Islet precursor cell (in vitro differentiated cells): ENCODE measurements at regions not wholly inside any gene's neighbourhood (a gene's known extent, or its start where the extent isn't known, plus 50 kb on each side); places are given as distances from the start of the nearest gene placed in this dataset.
A peak's percentile ranks its signal among the peaks of the same experiment; 100 is the strongest.

Experiments used
- DNase-seq: peaks from one replicate; pipeline ENCODE4 v3.0.0-alpha.2; 2018

- DNase-seq = no peak
Observed at GRCh38 chr10:55485827-55486226, 684.8 kb upstream of the PCDH15 start.

- DNase-seq = no peak
Observed at GRCh38 chr10:55476129-55476528, 675.1 kb upstream of the PCDH15 start.

GRCh38 chr10:55474258-55474657, 673.2 kb upstream of the PCDH15 start:
- no peak for DNase-seq

- DNase-seq = no peak
Observed at GRCh38 chr10:55470840-55471239, 669.8 kb upstream of the PCDH15 start.

GRCh38 chr10:55466806-55467504, 665.9 kb upstream of the PCDH15 start:
- DNase-seq = no peak

- no peak for DNase-seq
Observed at GRCh38 chr10:55464083-55464482, 663.1 kb upstream of the PCDH15 start.

GRCh38 chr10:55460008-55460407, 659.0 kb upstream of the PCDH15 start:
- DNase-seq = no peak

GRCh38 chr10:55449981-55450380, 649.0 kb upstream of the PCDH15 start:
- DNase-seq = no peak

GRCh38 chr10:55446441-55447002, 645.5 kb upstream of the PCDH15 start:
- no peak for DNase-seq

GRCh38 chr10:55441777-55442176, 640.7 kb upstream of the PCDH15 start:
- no peak for DNase-seq

- peak; percentile 51 for DNase-seq
Observed at GRCh38 chr10:55426138-55426537, 625.1 kb upstream of the PCDH15 start.

GRCh38 chr10:55410415-55410885, 609.4 kb upstream of the PCDH15 start:
- DNase-seq = peak; percentile 84

- DNase-seq = no peak
Observed at GRCh38 chr10:55404094-55404493, 603.1 kb upstream of the PCDH15 start.

GRCh38 chr10:55400075-55400849, 599.2 kb upstream of the PCDH15 start:
- DNase-seq = no peak

GRCh38 chr10:55398497-55398882, 597.5 kb upstream of the PCDH15 start:
- DNase-seq = no peak

GRCh38 chr10:55397777-55398496, 596.9 kb upstream of the PCDH15 start:
- no peak for DNase-seq

- no peak for DNase-seq
Observed at GRCh38 chr10:55378196-55378595, 577.2 kb upstream of the PCDH15 start.

- no peak for DNase-seq
Observed at GRCh38 chr10:55374917-55375316, 573.9 kb upstream of the PCDH15 start.

- no peak for DNase-seq
Observed at GRCh38 chr10:55374060-55374459, 573.0 kb upstream of the PCDH15 start.

- no peak for DNase-seq
Observed at GRCh38 chr10:55369670-55370420, 568.8 kb upstream of the PCDH15 start.

- no peak for DNase-seq
Observed at GRCh38 chr10:55368467-55368866, 567.4 kb upstream of the PCDH15 start.

- no peak for DNase-seq
Observed at GRCh38 chr10:55367555-55367954, 566.5 kb upstream of the PCDH15 start.

GRCh38 chr10:55358539-55358938, 557.5 kb upstream of the PCDH15 start:
- no peak for DNase-seq
